Activated T-cell treated with anti-CD3 and anti-CD28 coated beads, Interleukin-2, amount 50 U/mL, for 48 hours (primary cell): ENCODE measurements at regions not wholly inside any gene's neighbourhood (a gene's known extent, or its start where the extent isn't known, plus 50 kb on each side); places are given as distances from the start of the nearest gene placed in this dataset.

Experiments used
- DNase-seq, 2 experiments: peaks; one replicate each; pipeline ENCODE4 v3.0.0-alpha.2; 2020

- no peak for DNase-seq
Measured at GRCh38 chr18:77669331-77669730, 419.7 kb downstream of the GALR1 start.

DNA sequence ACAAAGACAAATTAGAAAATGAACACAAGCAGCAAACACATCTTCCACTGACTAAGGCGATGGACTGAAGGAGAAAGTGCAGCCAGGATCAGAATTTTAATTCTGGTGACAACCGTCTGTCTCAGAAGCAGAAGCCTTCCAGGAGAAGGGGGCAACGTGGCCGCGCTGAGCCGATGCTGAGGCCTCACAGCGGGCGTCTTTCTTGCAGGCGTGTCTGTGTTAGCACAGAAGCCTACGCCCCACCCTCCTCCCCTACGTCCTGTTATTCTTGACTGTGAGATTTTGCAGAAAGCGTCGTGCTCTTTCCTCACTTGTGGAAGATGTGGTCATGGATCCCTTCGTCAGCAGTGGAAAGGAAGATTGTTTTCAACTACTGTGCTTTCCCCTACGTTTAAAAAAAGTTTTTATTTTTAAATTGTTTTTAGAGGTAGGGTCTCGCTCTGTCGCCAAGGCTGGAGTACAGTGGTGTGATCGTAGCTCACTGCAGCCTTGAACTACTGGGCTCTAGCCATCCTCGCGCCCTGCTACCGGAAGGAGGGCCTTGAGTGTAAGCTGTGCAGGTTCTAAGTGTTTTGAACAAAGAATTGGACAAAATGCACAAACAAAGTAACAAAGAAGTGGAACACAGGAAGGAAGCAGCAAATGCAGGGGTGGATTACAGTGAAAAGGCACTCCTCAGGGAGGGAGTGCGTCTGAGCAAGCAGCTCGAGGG lies 422.0 kb downstream of the GALR1 start:
- DNase-seq, result no peak

DNA sequence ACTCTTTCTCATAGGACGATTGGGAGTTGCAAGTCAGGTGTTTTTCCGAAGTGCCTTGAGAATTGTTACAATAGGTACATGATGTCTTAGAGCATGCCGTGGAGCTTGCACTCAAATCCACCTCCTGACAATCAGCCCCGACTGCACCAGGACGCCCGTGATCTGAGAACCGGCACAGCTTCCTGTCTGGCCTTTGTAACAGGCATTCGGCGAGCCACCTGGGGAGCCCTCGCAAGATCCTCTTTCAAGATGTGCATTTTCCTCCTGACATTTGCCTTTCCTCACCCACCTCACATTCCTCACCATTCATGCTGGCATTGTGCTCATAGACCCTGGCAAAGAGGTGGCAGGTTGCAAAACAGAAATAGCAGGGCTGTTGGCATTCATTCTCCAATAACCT lies 427.3 kb downstream of the GALR1 start:
- no peak for DNase-seq

DNA sequence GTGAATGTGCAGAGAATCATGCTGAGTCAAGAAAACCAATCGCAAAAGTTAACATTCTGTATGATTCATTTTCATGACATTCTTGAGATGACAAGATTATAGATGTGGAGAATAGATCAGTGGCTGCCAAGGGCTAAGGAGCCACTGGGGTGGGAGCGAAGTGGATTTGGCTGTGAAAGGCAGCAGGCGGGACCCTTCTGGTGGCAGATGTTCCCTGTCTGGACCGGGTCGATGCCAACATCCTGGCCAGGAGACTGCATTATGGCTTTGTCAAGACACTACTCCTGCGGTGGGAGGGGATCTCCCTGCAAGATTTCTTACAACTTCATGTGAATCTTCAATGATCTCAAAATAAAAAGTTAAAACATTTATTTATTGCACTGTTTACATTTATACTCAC lies 427.9 kb downstream of the GALR1 start:
- no peak for DNase-seq

GRCh38 chr18:77679869-77680268 lies 430.2 kb downstream of the GALR1 start:
- no peak for DNase-seq

GRCh38 chr18:77700051-77700450 lies 450.4 kb downstream of the GALR1 start:
- no peak for DNase-seq

DNA sequence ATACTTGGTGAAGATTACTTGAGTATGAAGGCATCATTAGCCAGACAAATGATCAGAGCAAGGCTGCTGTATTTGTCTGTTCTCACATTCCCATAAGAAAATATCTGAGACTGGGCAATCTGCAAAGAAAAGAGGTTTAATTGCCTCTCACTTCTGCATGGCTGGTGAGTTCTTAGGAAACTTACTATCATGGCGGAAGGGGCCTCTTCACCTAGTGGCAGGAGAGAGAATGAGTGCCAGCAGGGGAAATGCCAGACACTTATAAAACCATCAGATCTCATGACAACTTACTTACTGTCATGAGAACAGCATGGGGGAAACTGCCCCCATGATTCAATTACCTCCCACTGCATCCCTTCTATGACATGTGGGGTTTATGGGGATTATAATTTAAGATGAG lies 452.3 kb downstream of the GALR1 start:
- DNase-seq, result no peak

GRCh38 chr18:77702686-77703085 lies 453.0 kb downstream of the GALR1 start:
- DNase-seq, result no peak

DNA sequence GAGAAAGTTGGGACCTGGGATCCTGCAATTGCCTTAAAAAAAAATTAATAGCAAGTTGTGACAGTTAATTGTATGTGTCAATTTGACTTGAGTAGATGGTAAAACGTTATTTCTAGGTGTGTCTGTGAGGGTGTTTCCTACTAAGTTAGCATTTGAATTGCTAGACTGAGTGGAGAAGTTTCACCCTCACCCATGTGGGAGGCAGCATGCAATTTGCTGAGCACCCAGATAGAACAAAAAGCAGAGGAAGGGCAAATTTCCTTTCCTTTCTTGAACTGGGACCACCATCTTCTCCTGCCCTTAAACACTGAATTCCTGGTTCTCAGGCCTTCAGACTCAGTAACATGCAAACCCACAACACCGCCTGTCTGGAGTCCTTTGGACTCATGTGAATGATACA lies 455.7 kb downstream of the GALR1 start:
- no peak for DNase-seq

DNA sequence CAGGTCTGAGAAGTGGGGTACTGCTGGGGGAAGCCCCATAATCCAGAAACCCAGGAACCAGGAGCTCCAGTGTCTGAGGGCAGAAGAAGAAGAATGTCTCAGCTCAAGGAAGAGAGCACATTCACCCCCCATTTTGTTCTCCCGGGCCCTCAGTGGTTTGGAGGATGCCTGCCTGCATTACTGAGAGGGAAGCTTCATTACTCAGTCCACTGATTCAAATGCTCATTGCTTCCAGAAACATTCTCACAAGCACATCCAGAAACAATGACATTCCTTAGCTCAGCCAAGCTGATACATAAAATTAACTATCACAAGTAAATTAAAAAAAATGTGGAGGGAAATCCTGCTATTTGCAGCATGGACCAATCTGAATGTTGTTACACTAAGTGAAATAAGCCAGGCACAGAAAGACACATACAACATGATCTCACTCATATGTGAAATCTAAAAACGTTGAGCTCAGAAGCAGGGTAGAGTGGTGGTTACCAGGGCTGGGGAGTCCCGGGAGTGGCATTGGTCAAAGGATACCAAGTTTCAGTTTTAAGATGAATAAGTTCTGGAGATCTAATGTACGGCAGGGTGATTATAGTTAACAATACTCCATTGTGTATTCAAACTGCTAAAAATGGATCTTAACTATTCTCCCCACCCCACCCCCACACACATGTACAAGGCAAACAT lies 459.3 kb downstream of the GALR1 start:
- no peak for DNase-seq

DNA sequence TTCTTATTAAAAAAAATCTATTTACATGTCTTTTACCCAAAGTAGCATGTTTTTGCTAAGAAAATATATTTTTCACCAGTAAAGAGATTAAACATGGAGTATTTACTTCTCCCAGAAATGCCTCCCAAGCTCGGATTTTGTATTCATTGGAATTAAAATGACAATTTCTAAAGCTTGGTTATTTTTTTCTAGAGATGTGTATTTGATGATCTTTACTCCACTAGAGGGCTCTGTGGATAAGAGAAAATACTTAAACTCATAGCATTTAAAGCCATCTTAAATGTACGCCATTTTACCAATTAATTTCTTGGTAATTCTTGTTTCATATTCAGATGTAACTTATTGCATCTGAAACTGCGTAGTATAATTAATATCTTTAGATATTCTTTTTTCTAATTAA lies 461.4 kb downstream of the GALR1 start:
- no peak for DNase-seq

DNA sequence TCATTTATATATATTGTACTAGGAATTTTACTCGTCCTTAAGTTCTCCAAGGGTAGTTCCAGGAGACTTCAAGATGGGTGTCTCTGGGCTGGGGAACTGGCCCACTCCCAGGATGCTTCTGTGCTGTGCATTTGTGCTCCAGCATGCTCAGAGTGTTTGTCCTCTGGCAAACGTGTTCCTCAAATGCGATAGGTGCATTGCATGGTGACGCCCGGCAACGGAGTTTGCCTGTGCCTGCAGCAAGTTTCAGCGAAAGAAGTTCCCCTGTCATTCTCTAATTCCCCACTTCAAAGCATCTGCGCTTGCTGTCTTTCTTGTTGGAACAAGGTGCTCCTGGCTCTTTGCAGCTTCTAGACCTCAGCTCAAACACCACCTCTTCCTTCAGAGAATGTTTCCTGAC lies 465.1 kb downstream of the GALR1 start:
- no peak for DNase-seq

DNA sequence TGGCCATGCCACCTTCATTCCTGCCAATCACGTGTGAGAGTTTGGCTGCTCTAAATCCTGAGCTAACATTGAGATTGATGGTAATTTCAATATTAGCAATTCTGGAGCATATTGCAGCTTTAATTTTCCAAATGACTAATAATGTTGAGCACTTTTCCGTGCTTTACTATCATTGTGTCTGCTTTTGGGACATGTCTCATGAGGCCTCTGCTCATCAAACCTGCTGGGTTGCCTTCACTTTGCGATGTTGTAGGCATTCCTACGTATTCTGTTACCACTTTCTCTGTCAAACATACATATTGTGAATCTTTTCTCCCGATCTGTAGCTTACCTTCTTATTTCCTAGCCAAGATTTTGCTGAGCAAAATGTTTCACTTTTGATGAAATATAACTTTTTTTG lies 466.6 kb downstream of the GALR1 start:
- no peak for DNase-seq

GRCh38 chr18:77733292-77733903 lies 483.8 kb downstream of the GALR1 start:
- no peak for DNase-seq

DNA sequence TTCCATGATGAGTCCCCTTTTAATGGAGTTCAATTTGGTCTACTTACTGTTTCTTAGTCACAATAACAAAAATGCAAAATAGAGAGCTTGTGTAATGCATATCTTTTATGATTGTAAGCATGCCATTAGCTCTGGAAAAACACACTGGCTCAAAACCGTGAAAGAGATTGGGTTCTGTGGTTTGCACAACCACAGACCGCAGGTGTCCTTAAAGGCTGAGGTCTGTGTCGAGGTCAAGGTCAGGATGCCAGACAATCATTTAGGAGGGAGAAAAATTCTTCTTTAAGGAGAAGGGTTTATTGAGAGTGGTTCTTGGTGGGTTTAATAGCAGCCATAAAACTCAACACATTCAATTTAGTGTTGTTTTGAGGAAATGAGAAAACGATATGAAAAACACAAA lies 487.2 kb downstream of the GALR1 start:
- DNase-seq, result no peak

GRCh38 chr18:77737405-77737804 lies 487.8 kb downstream of the GALR1 start:
- DNase-seq, result no peak

DNA sequence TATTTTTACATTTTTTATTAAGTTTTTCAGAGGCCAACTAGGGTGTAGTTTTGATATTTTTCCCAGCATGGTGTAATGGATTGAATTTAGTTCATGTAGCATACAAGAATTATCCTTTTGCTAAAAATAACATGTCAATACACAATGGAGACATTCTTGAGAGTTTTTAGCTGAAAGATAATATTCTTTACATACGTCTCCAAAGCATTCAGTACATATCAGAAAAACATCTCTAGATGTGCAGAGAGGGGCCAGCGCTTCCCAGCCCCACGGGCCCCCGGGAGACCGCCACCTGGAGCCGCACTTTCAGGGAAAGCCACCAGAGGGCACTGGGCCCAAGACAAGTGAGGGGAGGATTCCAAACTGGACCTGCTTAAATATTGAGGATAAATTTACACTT lies 499.4 kb downstream of the GALR1 start:
- DNase-seq, result peak; percentile 27 to 29

- no peak for DNase-seq
Measured at GRCh38 chr18:77750006-77750405, 500.4 kb downstream of the GALR1 start.

DNA sequence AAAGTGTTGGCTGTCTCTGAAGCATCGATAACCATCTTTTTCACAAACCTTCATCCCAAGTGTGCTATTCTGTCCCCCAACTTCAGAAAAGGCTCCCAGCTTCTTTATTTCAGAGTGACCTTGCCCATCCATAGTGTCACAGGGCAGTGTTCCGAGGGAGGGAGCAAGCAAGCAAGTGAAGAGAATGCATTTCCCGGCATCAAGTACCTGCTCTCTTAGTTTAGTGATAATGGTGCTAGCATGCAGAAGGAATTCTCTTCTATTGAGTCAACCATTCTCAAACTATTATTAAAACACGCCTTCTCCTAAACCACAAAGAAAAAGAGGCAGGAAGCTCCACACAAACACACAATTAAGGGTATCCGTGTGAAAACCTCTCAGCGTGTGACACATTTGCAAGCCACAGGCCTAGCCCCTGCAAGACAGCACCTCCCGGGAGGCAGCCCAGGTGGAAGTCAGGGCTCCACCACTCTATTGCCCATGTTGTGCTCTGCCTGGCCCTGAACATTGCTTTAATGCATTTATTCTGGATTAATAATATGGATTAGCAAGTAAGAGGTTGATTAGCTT lies 504.9 kb downstream of the GALR1 start:
- no peak for DNase-seq

GRCh38 chr18:77755187-77755586 lies 505.5 kb downstream of the GALR1 start:
- no peak for DNase-seq

- no peak for DNase-seq
Measured at GRCh38 chr18:77761332-77761731, 511.7 kb downstream of the GALR1 start.

DNA sequence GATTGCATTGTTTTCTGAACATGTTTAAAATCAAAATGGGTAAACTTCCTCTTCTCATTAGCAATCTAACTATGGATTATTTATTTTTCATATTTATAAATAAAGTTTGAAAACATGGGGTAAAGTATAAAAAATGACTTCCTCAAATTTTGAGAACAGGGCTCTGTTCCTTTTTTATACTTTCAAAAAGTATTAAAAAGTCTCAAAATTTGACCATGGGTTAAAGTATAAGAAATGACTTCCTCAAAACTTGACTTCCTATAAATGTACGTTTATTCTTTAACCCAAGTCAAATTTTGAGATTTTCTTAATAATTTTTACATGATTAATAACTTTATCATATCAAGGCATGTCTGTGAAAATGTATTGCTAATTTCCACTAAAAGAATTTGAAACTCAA lies 512.4 kb downstream of the GALR1 start:
- no peak for DNase-seq

DNA sequence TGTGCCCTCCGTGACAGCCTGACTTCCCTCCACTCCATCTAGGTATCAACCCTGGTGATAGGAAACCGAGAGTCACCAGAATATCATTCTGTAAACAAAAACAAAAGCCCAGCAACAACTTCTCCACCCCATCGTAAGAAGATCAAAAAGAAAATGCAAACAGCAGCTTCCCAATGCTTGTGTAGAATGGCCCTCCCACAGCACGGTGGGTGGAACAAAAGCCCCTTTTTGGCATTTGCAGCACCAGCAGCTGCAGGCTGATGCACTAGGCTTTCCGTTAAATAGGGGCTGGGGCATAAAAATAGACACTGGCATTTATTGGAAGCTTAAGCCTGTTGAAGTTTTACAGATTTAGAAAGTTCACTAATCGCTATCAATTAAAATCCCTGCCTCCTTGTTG lies 513.0 kb downstream of the GALR1 start:
- DNase-seq, result no peak

DNA sequence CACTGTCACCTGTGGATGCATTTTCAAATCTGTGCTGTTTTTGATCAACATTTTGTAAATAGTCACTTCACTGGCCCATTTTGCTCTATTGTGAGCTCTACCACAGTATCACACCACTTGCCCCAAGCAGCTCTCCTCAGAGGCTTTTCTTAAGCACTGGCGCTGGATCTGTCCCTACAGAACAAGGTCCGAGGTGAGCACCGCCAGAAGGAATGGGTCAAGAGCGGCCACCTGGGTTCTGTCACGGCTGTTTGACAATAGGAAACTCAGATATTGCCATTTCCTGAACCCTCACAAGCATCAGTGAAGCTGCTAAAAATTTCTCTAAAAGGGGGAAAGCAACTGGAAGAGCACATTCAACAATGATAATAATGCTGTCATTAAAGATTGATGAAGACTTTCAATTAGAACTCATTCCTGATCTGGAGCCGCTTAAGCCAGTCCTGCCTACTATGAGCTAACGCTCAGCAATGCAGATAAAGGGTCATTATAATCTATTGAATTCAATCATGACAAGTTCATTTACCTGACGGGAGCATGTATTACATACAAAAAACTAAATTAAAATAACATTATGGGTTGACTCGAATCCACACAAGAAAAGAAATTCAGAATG lies 514.0 kb downstream of the GALR1 start:
- no peak for DNase-seq
